HG03025 (cell line): ENCODE measurements at regions not wholly inside any gene's neighbourhood (a gene's known extent, or its start where the extent isn't known, plus 50 kb on each side); places are given as distances from the start of the nearest gene placed in this dataset.
"Not testable (repeated sequence)": the region's sequence is repeated elsewhere in the genome, so short reads cannot be mapped to it uniquely, and the experiment has no call there.

ENCODE experiments used
- ATAC-seq: cut with Tn5 transposase; IDR thresholded peaks from one replicate; pipeline ENCODE4 v1.9.1; 2021; ENCODE audit warnings: mild to moderate bottlenecking, moderate library complexity; ENCODE audit not compliant: unreplicated experiment, low FRiP score

DNA sequence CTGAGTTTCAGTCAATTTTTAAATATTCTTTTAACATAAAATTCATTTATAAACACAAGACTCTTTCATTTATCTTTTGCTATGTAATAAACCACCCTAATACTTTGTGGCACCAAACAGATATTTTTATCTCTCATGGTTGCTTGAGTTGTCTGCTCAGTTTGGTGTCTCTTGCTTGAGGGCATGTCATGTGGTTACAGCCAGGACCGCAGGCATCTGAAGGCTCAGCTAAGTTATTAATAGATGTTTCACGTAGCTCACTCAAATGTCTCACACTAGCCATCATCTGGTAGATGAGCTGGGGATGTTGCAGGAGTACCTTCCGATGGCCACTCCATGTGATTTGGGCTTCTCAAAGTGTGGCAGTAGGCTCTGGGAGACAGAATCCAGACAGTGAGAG is 597.8 kb downstream of the ETNK1 start:
- ATAC-seq = no peak

DNA sequence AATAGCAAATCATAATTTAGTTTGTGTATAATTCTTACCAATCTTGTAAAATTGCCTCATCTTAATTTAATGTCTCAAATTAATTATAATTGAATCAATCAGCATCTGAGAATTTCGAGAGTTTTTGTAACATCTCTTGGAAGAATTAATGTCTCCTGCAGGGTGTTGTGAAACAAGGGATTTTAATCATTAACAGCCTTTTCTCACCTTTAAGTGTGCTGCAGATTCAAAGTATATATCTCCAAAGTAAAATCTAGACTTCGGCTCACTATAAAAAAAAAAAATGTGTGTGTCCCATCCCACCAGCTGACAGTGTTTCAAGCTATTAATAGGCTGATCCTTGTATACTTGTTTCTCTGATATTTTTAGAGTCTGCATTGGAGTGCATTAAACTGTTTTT is 603.1 kb downstream of the ETNK1 start:
- no peak for ATAC-seq

DNA sequence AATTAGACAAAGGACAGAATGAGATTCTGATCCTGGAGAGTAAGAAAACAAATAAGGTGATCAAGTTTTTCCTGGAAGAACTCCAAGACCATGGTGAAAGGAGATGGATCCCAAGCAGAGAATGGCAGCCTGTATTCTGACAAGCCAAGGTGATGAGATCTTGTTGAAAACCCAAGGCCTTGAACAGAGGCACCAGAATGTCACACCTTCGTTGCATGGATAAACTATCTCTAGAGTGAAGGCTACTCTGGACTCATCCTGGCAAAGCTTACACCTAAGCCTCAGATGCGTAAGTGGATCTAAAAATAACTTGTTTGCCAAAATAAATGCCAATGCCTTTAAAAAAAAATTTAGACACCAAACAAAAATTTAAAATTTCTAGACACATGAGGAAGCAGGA is 605.9 kb downstream of the ETNK1 start:
- ATAC-seq = no peak

DNA sequence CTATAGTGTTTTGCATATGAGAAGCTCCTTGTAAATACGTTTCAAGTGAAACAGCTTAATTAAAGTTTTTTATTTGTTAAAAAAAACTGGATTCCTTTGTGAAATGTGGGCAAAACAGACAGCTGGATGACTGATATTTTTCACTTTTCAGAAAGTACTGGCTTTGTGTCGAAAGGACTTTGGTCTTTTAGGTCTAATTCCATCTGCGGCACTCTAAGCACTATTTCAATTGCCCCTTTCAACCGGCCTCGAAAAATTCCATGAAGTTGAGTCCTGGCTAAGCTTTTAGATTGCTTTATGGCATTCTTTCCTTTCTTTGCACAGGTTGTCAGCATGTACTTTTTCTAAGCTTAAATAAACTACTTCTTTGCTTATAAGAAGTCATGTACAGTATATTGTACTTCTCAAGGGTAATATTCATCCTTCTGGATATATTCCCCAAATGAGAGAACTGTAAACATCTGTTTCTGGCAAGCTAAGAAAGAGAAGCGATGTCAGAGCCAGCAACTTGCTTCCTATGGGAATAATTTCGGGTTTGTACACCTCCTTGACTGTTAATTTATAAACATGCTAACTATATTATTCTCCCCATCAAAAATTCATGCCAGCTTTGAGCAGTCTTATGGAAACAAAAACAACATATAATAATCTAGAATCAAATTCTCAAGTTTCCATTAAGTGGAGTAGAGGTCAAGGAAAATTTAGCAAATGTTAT is 611.3 kb downstream of the ETNK1 start:
- no peak for ATAC-seq

DNA sequence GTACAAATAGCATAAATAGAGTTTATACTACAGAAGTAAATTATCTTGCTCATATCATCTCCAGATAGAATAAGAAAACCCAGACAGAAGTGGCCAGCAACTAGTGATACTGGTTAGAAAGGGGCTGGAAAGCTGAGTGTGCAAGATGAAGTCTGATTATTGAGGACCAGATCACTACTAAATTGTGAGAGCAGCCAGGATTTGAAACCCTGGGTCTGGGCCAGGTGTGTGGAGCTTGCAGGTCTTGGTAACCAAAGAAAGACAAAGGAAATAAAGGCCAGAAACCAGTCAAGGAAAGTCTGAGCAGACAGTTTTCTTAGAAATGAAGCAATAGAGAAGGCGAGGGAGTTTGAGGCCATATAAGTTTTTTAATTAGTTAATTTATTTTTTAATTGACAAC is 611.8 kb downstream of the ETNK1 start:
- no peak for ATAC-seq

DNA sequence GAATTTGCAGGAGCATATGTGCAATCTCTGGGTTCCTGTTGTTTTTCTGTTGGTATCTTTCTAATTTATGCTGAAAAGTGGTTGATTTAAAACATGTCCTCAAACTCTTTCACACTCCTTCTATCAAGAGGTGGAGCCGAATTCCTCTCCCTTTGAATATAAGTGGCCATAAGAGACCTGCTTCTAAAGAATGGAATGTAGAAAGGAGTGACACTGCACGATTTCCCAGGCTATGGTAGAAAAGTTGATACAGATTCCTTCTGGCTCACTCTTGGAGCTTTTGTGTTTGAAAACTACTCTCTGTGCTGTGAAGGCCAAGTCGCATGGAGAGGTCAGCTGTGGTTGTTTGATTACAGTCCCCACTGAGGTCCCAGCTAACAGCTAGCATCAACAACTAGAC is 613.2 kb downstream of the ETNK1 start:
- ATAC-seq = no peak

DNA sequence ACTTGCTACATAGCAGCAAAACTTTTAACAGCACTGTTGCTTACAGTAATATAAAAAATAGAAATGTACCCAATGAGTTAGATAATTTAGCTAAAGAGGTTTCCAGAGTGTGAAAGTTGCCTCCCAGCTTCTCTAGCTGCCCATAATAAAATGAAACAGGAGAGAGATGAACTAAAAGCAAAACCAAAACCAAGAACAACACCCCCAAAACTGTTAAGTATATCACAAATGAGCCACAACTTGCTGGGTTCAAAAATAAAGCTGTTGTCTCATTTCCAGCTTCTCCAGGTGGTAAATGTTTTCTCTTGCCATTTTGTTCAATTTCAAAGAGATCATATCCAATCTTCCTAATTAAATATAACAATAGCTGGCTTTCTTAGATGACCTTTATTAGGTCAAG is 614.0 kb downstream of the ETNK1 start:
- no peak for ATAC-seq

DNA sequence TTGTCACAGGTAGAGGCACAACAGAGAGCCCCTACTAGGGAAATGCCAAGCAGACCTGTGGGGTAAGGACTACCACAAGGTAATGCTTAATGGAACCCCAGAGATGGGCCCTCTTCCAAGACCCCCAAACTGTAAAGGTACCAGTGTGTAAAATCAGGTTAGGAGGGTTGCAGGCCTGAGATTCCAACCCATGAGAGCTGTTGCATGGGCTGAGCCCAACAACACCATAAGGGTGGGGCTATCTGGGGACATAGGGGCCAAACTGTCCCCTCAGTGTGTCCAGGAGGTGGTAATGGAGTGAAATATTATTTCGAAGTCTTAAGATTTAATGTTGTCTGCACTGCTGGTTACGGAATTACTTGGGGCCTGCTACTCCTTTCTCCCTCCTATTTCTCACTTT is 620.2 kb downstream of the ETNK1 start:
- no peak for ATAC-seq

DNA sequence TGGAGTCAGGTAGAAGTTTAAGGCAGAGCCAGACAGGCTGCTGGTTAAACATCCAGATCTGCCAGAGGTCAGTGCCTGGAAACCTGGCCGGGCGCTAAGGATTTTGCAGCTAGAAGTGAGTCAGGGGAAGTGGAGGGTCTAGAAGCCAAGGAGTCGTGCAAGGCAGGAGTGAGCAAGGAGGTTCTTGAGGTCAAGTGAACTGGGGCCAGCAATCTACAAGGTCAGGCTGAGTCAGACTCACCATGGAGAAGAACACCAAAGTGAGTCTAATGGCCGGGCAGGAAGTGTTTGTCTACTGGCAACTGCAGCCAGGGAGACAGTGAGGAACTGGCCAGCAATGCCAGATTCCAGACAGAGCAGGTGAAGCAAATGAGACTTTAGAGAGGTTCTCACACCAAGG is 628.2 kb downstream of the ETNK1 start:
- no peak for ATAC-seq

DNA sequence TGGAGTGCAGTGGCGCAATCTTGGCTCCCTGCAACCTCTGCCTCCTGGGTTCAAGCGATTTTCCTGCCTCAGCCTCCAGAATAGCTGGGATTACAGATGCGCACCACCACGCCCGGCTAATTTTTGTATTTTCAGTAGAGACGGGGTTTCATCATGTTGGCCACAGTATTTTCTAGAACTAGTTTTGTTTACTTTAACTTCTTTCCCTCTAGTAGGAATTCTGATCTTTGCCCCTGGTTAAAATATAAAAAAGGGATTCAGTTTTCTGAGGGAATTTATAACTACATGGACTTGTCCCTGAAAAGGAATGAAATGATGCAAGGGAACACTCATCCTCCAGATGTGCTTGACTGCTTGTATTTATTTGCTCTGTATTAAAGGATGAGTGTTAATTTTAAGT is 628.9 kb downstream of the ETNK1 start:
- not testable (repeated sequence) for ATAC-seq

DNA sequence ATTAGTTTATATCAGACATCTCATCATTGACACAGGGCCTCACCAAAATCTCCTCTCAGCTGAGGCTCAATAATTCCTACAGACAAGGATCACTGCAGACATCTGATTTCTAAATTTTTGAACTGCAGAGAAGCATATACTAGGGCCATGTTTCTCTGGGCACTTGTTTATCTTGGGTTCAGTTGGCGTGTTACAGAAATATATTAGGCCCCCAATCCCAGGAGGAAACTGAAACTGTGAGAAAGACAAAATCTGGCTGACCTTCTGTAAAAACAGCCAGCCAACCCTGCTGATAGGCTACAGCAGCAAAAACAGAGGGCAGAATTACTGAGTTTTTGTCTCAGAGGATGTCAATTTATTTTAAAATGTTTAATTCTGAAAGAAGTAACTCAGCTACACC is 634.6 kb downstream of the ETNK1 start:
- ATAC-seq = no peak

DNA sequence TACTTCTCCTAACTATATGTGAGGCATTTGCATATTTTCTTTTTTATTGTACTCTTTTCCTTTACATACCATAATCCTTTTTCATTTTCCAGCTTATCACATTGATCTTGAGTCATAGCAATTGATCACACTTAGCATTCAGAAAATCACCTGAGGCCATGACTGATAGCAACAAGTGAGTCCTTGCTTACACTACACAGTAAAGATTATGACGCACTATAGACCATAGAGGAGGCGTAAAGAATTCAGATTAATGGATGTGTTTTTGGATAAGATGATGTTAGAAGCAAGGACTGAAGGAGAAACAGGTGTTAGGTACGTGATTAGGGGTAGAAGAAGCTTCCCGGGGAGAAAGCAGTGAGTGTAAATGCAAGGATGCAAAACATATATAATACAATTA is 637.7 kb downstream of the ETNK1 start:
- ATAC-seq = no peak

DNA sequence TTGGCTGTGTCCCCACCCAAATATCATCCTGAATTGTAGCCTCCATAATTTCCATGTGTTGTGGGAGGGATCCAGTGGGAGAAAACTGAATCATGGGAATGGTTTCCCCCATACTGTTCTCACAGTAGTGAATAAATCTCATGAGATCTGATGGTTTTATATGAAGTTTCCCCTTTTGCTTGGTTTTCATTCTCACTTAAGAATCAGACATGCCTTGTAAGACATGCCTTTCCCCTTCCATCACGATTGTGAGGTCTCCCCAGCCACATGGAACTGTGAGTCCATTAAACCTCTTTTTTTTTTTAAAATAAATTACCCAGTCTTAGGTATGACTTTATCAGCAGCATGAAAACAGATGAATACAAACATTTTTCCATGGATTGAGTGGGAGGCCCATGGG is 652.9 kb downstream of the ETNK1 start:
- no peak for ATAC-seq

DNA sequence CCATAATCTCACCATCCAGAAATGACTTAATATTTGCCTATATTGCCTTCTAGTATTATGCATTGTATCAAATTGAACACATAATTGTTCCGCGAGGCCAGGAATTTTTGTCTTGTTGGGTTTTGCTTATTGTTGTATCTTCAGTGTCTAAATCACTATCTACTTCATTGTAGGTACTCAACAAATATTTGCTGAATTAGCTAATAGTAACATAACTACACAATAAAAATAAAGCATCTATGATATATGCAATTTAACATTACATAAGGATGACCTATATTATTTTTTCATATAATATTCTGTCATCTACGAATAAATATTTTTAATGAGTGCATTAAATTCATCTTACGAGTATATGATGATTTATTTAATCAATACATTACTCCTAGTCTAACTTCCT is 656.3 kb downstream of the ETNK1 start:
- no peak for ATAC-seq

DNA sequence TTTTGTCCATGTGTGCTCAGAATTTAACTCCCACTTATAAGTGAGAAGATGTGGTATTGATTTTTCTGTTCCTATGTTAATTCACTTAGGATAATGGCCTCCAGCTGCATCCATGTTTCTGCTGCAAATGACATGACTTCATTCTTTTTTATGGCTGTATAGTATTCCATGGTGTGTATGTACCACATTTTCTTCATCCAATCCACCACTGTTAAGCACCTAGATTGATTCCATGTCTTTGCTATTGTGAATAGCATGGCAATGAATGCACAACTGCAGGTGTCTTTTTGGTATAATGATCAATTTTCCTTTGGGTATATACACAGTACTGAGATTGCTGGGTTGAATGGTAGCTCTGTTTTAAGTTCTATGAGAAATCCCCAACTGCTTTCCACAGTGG is 657.7 kb downstream of the ETNK1 start:
- ATAC-seq = no peak

DNA sequence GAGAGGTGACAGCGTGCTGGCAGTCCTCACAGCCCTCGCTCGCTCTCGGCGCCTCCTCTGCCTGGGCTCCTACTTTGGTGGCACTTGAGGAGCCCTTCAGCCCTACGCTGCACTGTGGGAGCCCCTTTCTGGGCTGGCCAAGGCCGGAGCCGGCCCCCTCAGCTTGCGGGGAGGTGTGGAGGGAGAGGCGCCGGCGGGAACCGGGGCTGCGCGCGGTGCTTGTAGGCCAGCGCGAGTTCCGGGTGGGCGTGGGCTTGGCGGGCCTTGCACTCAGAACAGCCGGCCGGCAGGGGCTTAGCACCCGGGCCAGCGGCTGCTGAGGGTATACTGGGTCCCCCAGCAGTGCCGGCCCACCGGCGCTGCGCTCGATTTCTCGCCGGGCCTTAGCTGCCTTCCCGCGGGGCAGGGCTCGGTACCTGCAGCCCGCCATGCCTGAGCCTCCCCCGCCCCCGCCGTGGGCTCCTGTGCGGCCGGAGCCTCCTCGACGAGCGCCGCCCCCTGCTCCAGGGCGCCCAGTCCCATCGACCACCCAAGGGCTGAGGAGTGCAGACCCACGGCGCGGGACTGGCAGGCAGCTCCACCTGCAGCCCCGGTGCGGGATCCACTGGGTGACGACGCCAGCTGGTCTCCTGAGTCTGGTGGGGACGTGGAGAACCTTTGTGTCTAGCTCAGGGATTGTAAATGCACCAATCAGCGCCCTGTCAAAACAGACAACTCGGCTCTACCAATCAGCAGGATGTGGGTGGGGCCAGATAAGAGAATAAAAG is 661.0 kb downstream of the ETNK1 start:
- not testable (repeated sequence) for ATAC-seq

DNA sequence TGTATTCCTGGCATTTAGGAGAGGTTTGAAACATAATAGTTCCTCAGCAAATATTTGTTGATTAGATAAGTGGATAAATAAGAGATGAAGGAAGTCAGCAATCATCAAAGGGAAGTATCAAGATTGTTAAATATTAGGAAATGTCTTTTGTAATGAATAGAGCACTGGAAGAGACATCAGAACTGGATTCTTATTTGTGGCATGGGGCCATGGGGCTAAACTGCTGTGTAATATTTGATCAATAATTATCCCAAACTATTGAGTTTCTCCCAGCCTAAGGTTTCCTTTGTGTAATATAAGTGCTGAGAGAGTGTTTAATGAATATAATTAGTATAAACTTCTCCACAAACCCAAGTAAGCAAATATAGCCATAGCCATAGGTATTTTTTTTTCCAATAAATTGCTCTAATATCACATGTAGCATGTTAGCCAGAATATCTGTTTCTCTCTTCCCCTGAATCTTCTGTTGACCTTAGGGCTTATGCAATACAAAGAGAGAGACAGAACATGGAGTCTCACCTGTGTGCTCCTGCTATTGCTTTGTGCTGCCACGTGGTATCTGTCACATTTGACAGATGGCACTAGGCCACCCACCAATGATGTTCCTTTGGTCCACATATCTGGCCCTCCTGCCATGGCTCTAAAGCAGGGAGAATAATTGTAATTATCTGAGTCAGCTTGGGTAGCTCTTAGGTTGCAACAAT is 658.7 kb downstream of the SOX5 start:
- ATAC-seq = no peak

DNA sequence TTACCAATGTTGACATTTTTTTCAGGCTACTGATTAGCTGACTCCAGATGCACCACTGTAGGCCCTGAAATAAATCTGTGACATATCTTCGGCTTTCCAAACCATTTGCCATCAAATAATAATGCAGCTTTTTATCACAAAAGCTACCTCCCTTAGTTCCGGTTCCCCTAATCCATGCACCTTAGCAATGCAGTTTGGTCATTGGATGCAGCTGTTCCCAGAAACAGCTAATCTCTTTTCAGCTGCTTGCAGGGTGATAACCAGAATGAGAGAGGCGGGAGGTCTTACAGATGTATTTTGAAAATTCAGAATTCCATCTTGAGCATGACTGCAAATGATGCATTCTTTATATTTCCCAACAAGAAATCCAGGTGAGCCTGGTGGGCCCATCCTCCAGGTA is 646.2 kb downstream of the SOX5 start:
- no peak for ATAC-seq

DNA sequence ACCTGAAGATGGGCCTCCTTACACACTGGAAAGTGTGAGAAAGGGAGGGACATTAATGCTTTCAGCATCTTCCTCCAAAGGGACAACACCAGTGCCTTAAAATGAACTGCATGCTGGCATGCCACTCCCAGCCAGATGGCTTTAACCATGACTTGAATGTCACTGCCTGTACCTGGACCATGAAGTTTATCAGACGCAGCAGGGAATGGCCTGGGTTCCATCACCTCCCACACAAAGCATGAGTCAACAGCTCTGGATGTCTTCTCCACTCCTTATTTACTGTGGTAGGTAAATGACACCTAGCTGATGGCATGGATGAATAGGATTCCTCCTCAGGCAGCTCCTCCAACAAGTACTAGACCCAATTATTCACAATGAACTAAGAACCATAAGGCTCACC is 645.6 kb downstream of the SOX5 start:
- ATAC-seq = no peak

DNA sequence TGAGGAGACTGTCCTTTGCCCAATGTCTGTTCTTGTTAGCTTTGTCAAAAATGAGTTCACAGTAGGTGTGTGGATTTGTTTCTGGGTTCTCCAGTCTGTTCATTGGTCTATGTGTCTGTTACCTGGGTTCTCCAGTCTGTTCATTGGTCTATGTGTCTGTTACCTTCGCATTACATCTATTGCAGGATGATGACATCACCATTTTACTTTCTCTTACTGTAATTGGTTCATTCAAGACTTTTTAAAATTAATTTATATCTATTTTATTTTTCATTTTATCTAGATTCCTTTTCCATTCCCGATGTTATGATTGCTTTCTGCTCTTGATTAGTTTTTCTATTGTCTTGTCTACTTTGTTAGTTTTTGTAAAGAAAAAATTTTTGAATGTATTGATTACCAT is 615.5 kb downstream of the SOX5 start:
- no peak for ATAC-seq

DNA sequence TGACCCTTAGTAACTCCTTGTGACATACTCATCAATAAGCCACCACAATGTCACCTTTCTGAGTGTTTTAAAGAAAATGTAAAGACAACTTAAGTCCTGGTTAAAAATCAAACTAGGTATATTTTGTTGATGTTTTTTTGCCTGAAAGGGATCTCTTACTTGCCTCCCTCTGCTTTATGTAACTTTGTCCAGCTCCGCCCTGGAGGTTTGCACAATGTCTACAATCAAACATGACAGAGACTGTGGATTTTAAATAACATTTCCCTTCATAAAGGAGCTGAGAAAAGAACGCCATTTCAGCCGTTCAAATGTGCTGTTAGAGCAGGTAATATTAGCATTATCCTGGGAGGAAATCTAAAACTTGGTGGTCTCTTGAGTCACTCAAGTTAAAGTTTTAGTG is 613.9 kb downstream of the SOX5 start:
- ATAC-seq = no peak

DNA sequence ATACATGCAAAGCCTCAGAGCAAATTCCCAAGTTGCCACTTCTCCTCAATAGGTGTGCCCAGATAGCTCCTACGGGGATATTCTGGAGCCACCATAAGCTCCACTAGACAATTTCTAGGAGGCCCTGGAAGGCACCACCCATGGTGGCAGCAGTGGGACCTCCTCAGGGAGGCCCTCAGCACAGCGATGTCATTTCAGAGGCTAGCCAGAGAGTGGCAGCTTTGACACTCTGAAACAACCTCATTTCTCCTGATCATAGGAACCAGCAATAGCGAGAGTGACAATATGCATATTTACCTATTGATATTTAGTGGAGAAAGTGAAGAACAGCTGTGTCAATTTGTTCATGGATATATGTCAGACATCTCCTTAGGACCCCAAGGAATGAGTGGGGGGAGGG is 612.3 kb downstream of the SOX5 start:
- ATAC-seq = no peak
